Testis (tissue), 2 donors: ENCODE measurements at regions not wholly inside any gene's neighbourhood (a gene's known extent, or its start where the extent isn't known, plus 50 kb on each side); places are given as distances from the start of the nearest gene placed in this dataset.

Experiments used
- CTCF ChIP-seq, 3 experiments: fragments of 450-650 bp in 2 of 3; fragments of 200-600 bp in 1 of 3; sonication (generic) in 1 of 3; IDR thresholded peaks; one replicate each; pipeline ENCODE4 v1.5.1; 2016 to 2019; ENCODE audit warnings: antibody characterized with exemption in 3 of 3, mild to moderate bottlenecking in 2 of 3, moderate library complexity in 1 of 3
- POLR2A ChIP-seq: fragments of 450-650 bp; IDR thresholded peaks from one replicate; pipeline ENCODE4 v1.6.1; 2017; ENCODE audit warnings: antibody characterized with exemption, mild to moderate bottlenecking, moderate library complexity

GRCh38 chrX:973010-973632, 239.3 kb downstream of the CRLF2 start:
- no peak for TF ChIP-seq CTCF (IDR thresholded peaks at IDR 0.05)
- TF ChIP-seq POLR2A: no peak
